Astrocyte of the cerebellum (primary cell): ENCODE measurements at regions not wholly inside any gene's neighbourhood (a gene's known extent, or its start where the extent isn't known, plus 50 kb on each side); places are given as distances from the start of the nearest gene placed in this dataset.

Experiments
- DNase-seq: peaks from one replicate; pipeline ENCODE4 v3.0.0-alpha.2; 2011; ENCODE audit warnings: low read depth
- H3K4me3 ChIP-seq: 2 replicates; pipeline ENCODE4 v1.5.1; 2011; ENCODE audit warnings: mild to moderate bottlenecking, low read depth, low read length, moderate library complexity
- CTCF ChIP-seq: IDR thresholded peaks from 2 replicates; pipeline ENCODE4 v1.5.1; 2012; ENCODE audit warnings: low read length, low read depth, moderate library complexity, mild to moderate bottlenecking; ENCODE audit errors: missing control alignments
- in situ Hi-C: cut with HindIII; loops from 2 replicates; pipeline ENCODE4 v1.10.0; 2017; ENCODE audit warnings: low sequenced_read_pairs

GRCh38 chr13:44110091-44110621, 230.5 kb downstream of the LACC1 start:
- in situ Hi-C loops: no loop called here
- H3K4me3 ChIP-seq: no peak overlapping the region
- no peak for DNase-seq
- no peak for TF ChIP-seq CTCF

DNA sequence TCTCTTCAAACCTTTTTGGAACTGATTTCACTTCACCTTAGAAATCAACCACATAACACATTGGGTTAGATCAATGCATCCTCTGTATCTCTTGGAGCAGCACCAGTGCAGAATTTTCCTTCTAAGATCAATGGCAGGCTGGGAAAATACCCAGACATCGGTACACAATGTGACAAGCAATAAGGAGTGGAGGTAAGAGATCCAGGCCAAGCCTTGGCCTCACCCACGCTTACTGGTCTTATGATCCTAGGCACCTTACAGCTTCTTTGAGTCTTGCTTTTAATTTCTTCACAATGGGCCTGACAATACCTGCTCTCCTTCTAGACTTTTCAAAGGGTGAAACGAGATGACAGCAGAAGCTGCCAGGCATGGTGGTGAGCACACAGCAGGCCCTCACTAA, 232.0 kb downstream of the LACC1 start:
- in situ Hi-C loops: no loop called here
- H3K4me3 ChIP-seq: no peak overlapping the region
- TF ChIP-seq CTCF: no peak
- no peak for DNase-seq

GRCh38 chr13:44112700-44113329, 233.1 kb downstream of the LACC1 start:
- H3K4me3 ChIP-seq: no peak overlapping the region
- no peak for DNase-seq
- no peak for TF ChIP-seq CTCF
- in situ Hi-C loops: no loop called here

- no peak for DNase-seq
- TF ChIP-seq CTCF: no peak
- in situ Hi-C loops: no loop called here
- H3K4me3 ChIP-seq: no peak overlapping the region
Observed at GRCh38 chr13:44116562-44117332, 237.0 kb downstream of the LACC1 start.

GRCh38 chr13:44117351-44117750, 237.6 kb downstream of the LACC1 start:
- H3K4me3 ChIP-seq: no peak overlapping the region
- no peak for TF ChIP-seq CTCF
- in situ Hi-C loops: no loop called here
- DNase-seq: peak; percentile 12

GRCh38 chr13:44117816-44118215, 238.1 kb downstream of the LACC1 start:
- H3K4me3 ChIP-seq: no peak overlapping the region
- in situ Hi-C loops: no loop called here
- no peak for DNase-seq
- no peak for TF ChIP-seq CTCF
